PC-3 (cell line): ENCODE measurements at regions not wholly inside any gene's neighbourhood (a gene's known extent, or its start where the extent isn't known, plus 50 kb on each side); places are given as distances from the start of the nearest gene placed in this dataset.

ENCODE experiments used
- ATAC-seq: fragments of 200-7000 bp; cut with Tn5 transposase; 2 replicates; pipeline ENCODE4 v1.9.1; 2020; ENCODE audit warnings: mild to moderate bottlenecking, moderate library complexity
- BruUV-seq: library from RNA; stranded (reverse); fragments of 400-500 nt; replicated peaks from 2 replicates; lab custom pipeline; 2021; lab: Mats Ljungman, UMichigan
- CTCF ChIA-PET: fragments of 300-600 bp; sonication (Branson Sonifier 250); formaldehyde crosslinking; loops from one replicate; lab custom pipeline; 2022; ENCODE audit warnings: antibody characterized with exemption; lab: Charles Lee
- POLR2A ChIA-PET: fragments of 300-600 bp; sonication (Branson Sonifier 250); formaldehyde crosslinking; loops from one replicate; lab custom pipeline; 2022; ENCODE audit warnings: antibody characterized with exemption; ENCODE audit not compliant: unreplicated experiment; lab: Charles Lee
- DNase-seq: peaks from one replicate; pipeline ENCODE4 v3.0.0-alpha.2; 2015
- H2AFZ ChIP-seq: fragments of 300-600 bp; sonication (generic); 2 replicates; pipeline ENCODE4 v1.6.0; 2016; ENCODE audit warnings: antibody characterized with exemption, low read length
- H3F3A ChIP-seq: fragments of 300-600 bp; sonication (generic); one replicate; pipeline ENCODE4 v1.6.0; 2017; ENCODE audit warnings: antibody characterized with exemption, low read length, control low read depth, mild to moderate bottlenecking; ENCODE audit not compliant: unreplicated experiment
- H3K27ac ChIP-seq: fragments of 300-600 bp; sonication (generic); 2 replicates; pipeline ENCODE4 v1.5.1; 2016; ENCODE audit warnings: mild to moderate bottlenecking, low read length
- H3K27me3 ChIP-seq: fragments of 300-600 bp; sonication (generic); 2 replicates; pipeline ENCODE4 v1.6.1; 2016; ENCODE audit warnings: low read length, mixed read lengths
- H3K36me3 ChIP-seq: fragments of 300-600 bp; sonication (generic); 2 replicates; pipeline ENCODE4 v1.6.1; 2016; ENCODE audit warnings: low read depth, mixed run types, low read length, mixed read lengths
- H3K4me1 ChIP-seq: fragments of 300-600 bp; sonication (generic); 2 replicates; pipeline ENCODE4 v1.5.1; 2016; ENCODE audit warnings: low read length; ENCODE audit not compliant: insufficient read depth
- H3K4me2 ChIP-seq: fragments of 300-600 bp; sonication (generic); 2 replicates; pipeline ENCODE4 v1.6.0; 2016; ENCODE audit warnings: low read length
- H3K4me3 ChIP-seq: fragments of 300-600 bp; sonication (generic); 2 replicates; pipeline ENCODE4 v1.5.1; 2016; ENCODE audit warnings: mild to moderate bottlenecking, low read length, mixed read lengths
- H3K79me2 ChIP-seq: fragments of 300-600 bp; sonication (generic); 2 replicates; pipeline ENCODE4 v1.6.1; 2017; ENCODE audit warnings: low read length, mixed read lengths
- H3K9ac ChIP-seq: fragments of 300-600 bp; sonication (generic); 2 replicates; pipeline ENCODE4 v1.6.0; 2016; ENCODE audit warnings: mild to moderate bottlenecking, low read length
- H3K9me2 ChIP-seq: fragments of 300-600 bp; sonication (generic); replicated peaks from 2 replicates; pipeline ENCODE4 v1.6.1; 2016; ENCODE audit warnings: mixed run types, low read length, mixed read lengths
- H3K9me3 ChIP-seq: fragments of 300-600 bp; sonication (generic); 2 replicates; pipeline ENCODE4 v1.6.1; 2016; ENCODE audit warnings: low read length, mixed read lengths
- H4K20me1 ChIP-seq: fragments of 300-600 bp; sonication (generic); 2 replicates; pipeline ENCODE4 v1.6.1; 2016; ENCODE audit warnings: low read length, mixed read lengths
- CTCF ChIP-seq: fragments of 300-600 bp; sonication (generic); conservative IDR thresholded peaks from 2 replicates; pipeline ENCODE4 v1.5.1; 2017; ENCODE audit warnings: antibody characterized with exemption, low read depth, mild to moderate bottlenecking, low read length
- EZH2 ChIP-seq: fragments of 300-600 bp; sonication (generic); IDR thresholded peaks from one replicate; pipeline ENCODE4 v1.6.1; 2017; ENCODE audit warnings: antibody characterized with exemption, mild to moderate bottlenecking, low read length; ENCODE audit not compliant: unreplicated experiment
- EZH2phosphoT487 ChIP-seq: fragments of 300-600 bp; sonication (generic); IDR thresholded peaks from 2 replicates; pipeline ENCODE4 v1.6.1; 2018; ENCODE audit warnings: mild to moderate bottlenecking, antibody characterized with exemption, low read length, borderline replicate concordance
- intact Hi-C: fragments of 100-400 bp; cut with micrococcal nuclease; formaldehyde crosslinking; loops from 2 replicates; pipeline ENCODE4 v1.9.0; 2023

GRCh38 chr10:34002896-34003295 is 668.4 kb upstream of the NRP1 start:
- Histone ChIP-seq H3K4me2 (no peak overlapping the region), H3K79me2 (no peaks in the 10 kb centered on the region), H3K9me3 (no peaks in the 10 kb centered on the region), H3F3A (no peaks in the 10 kb centered on the region), H3K4me1 (no peaks in the 10 kb centered on the region), H3K9ac (no peak overlapping the region), H3K9me2 (peaks cover 6% of the 10 kb centered on the region; the same call in 1 of the 2 replicates), H4K20me1 (no peaks in the 10 kb centered on the region), H2AFZ (no peak overlapping the region), H3K27ac (no peak overlapping the region), H3K27me3 (no peaks in the 10 kb centered on the region), H3K4me3 (no peak overlapping the region), H3K36me3 (no peaks in the 10 kb centered on the region)
- DNase-seq, result no peak
- ATAC-seq, result no peak
- intact Hi-C loops, result no loop called here
- CTCF ChIA-PET, result no interaction called here
- TF ChIP-seq CTCF, result no peak
- TF ChIP-seq EZH2, result no peak
- no peak for TF ChIP-seq EZH2phosphoT487
- no TSS peak for BruUV-seq
- POLR2A ChIA-PET, result no interaction called here

- Histone ChIP-seq H3F3A (no peaks in the 10 kb centered on the region), H3K9me3 (no peaks in the 10 kb centered on the region), H3K27me3 (no peaks in the 10 kb centered on the region), H2AFZ (no peak overlapping the region), H3K4me3 (no peak overlapping the region), H3K4me2 (no peak overlapping the region), H3K79me2 (no peaks in the 10 kb centered on the region), H3K36me3 (no peaks in the 10 kb centered on the region), H3K4me1 (no peaks in the 10 kb centered on the region), H3K9ac (no peak overlapping the region), H4K20me1 (no peaks in the 10 kb centered on the region), H3K27ac (no peak overlapping the region), H3K9me2 (0 out of 2 replicates have a peak, but pooled peaks cover 2% of the 10 kb centered on the region)
- BruUV-seq, result no TSS peak
- POLR2A ChIA-PET, result no interaction called here
- ATAC-seq (no peak), DNase-seq (no peak)
- CTCF ChIA-PET, result interaction anchor here (0.6 to 0.7 kb wide), 2 partner anchors 160 to 557 kb away, joined by 3 to 4 read pairs; no protein-coding TSS in a partner anchor
- intact Hi-C loops, result no loop called here
- no peak for TF ChIP-seq CTCF
- TF ChIP-seq EZH2, result no peak
- no peak for TF ChIP-seq EZH2phosphoT487
Measured at GRCh38 chr10:34001831-34002230, 667.4 kb upstream of the NRP1 start.

- BruUV-seq, result no TSS peak
- ChIA-PET CTCF (interaction anchor here (0.5 to 0.7 kb wide), 2 partner anchors 15 to 160 kb away, joined by 4 to 9 read pairs; no protein-coding TSS in a partner anchor), POLR2A (no interaction called here)
Measured at GRCh38 chr10:34001087-34001580, 666.7 kb upstream of the NRP1 start.

More at GRCh38 chr10:34001087-34001580, 666.7 kb upstream of the NRP1 start:
- Histone ChIP-seq H3F3A (no peaks in the 10 kb centered on the region), H4K20me1 (no peaks in the 10 kb centered on the region), H3K9me3 (no peaks in the 10 kb centered on the region), H3K27ac (no peak overlapping the region), H3K4me3 (no peak overlapping the region), H3K4me1 (no peaks in the 10 kb centered on the region), H3K4me2 (no peak overlapping the region), H3K36me3 (no peaks in the 10 kb centered on the region), H2AFZ (no peak overlapping the region), H3K27me3 (no peaks in the 10 kb centered on the region), H3K9me2 (no peaks in the 10 kb centered on the region), H3K79me2 (no peaks in the 10 kb centered on the region), H3K9ac (no peak overlapping the region)
- intact Hi-C loops, result no loop called here
- DNase-seq (no peak), ATAC-seq (peak; percentile 38; the same call in 1 of the 2 replicates)
- TF ChIP-seq EZH2phosphoT487 (no peak), EZH2 (no peak), CTCF (peak; percentile 18; the same call in 1 of the 2 replicates)
